Mucosa of descending colon (tissue), 3 donors: ENCODE measurements at regions not wholly inside any gene's neighbourhood (a gene's known extent, or its start where the extent isn't known, plus 50 kb on each side); places are given as distances from the start of the nearest gene placed in this dataset.

Source experiments
- ATAC-seq: fragments of 200-7000 bp; cut with Tn5 transposase; one replicate; pipeline ENCODE4 v1.9.1; 2020; ENCODE audit warnings: mild to moderate bottlenecking, moderate library complexity
- DNase-seq, 3 donors: peaks; one replicate each; pipeline ENCODE4 v3.0.0-alpha.2; 2020
- H3K36me3 ChIP-seq: fragments of 200-600 bp; one replicate; pipeline ENCODE4 v1.8.0; 2021; ENCODE audit warnings: low read depth, mild to moderate bottlenecking
- H3K4me1 ChIP-seq: fragments of 200-600 bp; one replicate; pipeline ENCODE4 v1.8.0; 2021; ENCODE audit warnings: low read depth, mild to moderate bottlenecking
- H3K4me3 ChIP-seq: fragments of 200-600 bp; one replicate; pipeline ENCODE4 v1.8.0; 2021; ENCODE audit warnings: mild to moderate bottlenecking
- H3K9me3 ChIP-seq: fragments of 200-600 bp; one replicate; pipeline ENCODE4 v1.8.0; 2021; ENCODE audit warnings: mild to moderate bottlenecking
- intact Hi-C, 2 donors: fragments of 100-400 bp; cut with DNase I in 1 of 2; cut with micrococcal nuclease in 1 of 2; formaldehyde crosslinking; loops; one replicate each; pipeline versions ENCODE4 v1.11.0 to v1.11.1; 2022; cut with DNase I, micrococcal nuclease
- TF ChIP-seq, protein P1 (sequence below): fragments of 200-600 bp; IDR thresholded peaks from one replicate; pipeline ENCODE4 v1.8.0; 2022; ENCODE audit warnings: antibody characterized with exemption, mild to moderate bottlenecking
- donor health status: DM: no; HTN: no; CAD: no; lungs with moderate emphysema.
- donor health status: DM: no; HTN: no; CAD: no.
- donor health status: DM: no; HTN: yes; CAD: no.

DNA sequence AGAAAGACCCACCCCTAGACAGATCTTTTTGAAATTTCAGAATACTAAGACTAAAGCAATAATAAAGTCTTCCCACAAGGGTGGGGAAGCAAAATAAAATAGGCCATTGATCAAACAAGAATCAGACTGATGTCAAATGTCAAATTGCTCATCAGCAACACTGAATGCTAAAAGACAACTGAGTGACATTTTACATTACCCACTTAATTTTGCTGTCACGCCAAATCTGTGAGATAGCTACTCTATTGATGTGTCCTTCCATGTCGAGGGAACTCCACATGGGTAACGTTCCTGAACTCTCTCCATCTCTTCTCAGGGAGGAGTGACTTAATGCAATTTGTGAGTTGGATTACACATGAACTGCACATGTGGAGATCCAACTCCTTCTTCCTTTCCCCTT is 271.7 kb upstream of the CAMK1G start:
- no peaks in the 10 kb centered on the region for H3K36me3 ChIP-seq
- intact Hi-C loops = no loop called here
- no peak overlapping the region for H3K4me3 ChIP-seq
- H3K9me3 ChIP-seq = no peaks in the 10 kb centered on the region
- ATAC-seq (no peak), DNase-seq (no peak)
- H3K4me1 ChIP-seq = no peaks in the 10 kb centered on the region
- TF ChIP-seq, protein P1, sequence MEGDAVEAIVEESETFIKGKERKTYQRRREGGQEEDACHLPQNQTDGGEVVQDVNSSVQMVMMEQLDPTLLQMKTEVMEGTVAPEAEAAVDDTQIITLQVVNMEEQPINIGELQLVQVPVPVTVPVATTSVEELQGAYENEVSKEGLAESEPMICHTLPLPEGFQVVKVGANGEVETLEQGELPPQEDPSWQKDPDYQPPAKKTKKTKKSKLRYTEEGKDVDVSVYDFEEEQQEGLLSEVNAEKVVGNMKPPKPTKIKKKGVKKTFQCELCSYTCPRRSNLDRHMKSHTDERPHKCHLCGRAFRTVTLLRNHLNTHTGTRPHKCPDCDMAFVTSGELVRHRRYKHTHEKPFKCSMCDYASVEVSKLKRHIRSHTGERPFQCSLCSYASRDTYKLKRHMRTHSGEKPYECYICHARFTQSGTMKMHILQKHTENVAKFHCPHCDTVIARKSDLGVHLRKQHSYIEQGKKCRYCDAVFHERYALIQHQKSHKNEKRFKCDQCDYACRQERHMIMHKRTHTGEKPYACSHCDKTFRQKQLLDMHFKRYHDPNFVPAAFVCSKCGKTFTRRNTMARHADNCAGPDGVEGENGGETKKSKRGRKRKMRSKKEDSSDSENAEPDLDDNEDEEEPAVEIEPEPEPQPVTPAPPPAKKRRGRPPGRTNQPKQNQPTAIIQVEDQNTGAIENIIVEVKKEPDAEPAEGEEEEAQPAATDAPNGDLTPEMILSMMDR = no peak

DNA sequence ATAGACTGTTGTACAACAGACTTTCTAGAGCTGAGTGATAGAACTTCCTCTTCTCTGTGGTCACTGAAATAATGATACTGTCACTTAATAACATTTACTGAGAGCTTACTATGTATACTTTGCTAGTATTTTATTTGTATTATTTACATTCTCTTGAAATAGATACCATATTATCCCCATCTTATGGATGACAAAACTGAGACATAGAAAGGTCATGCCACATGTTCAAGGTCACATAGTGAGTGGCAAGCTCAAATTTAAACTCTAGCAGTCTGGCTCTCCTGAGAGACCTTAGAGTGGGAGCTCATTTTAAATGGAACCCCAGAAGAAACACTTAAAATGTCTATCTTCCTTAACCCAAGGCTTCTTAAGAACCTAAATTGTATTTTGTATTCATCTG is 266.6 kb upstream of the CAMK1G start:
- H3K4me3 ChIP-seq = no peak overlapping the region
- DNase-seq (no peak), ATAC-seq (no peak)
- no peaks in the 10 kb centered on the region for H3K36me3 ChIP-seq
- intact Hi-C loops = no loop called here
- TF ChIP-seq, protein P1 = no peak
- H3K4me1 ChIP-seq = no peaks in the 10 kb centered on the region
- no peaks in the 10 kb centered on the region for H3K9me3 ChIP-seq

DNA sequence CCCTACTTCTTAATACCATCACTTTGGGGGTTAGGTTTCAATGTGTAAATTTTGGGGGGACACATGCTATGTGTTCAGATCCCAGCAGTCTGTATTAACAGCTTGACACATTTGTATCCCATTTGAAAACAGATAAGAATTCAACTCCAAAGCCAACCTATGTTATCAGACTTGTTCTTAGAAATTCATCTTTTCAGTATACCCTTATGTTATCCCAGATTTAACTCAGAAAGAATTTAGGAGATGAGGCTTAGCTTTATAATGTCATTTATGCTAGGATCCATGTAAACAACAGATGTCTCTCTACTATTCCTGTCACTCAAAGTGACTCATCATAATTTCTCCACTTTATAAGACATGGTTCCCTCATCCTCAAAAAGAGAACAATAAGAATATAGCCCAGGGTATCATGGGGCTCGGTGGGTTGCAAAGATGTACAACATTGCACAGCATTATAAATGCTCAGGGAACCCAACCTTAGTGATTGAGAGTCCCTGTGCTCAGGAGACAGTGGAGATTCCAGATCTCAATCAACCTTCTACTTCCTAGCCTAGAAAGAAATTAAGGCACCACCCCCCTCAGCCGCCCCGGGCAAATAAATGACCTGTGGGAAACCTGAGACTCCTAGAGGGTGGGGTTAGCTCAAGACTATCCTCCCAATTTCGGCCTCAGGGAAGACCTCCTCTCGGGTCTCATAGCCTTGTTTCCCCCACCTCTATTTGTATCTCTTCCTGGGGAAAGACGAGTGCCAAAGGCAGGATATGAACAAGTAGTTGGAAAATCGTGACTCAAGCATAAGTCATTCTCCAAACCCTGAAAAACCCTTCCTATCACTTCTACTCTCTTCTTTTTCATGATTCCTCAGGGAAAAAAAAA is 265.1 kb upstream of the CAMK1G start:
- Histone ChIP-seq H3K36me3 (no peaks in the 10 kb centered on the region), H3K4me3 (no peak overlapping the region), H3K4me1 (no peaks in the 10 kb centered on the region), H3K9me3 (no peaks in the 10 kb centered on the region)
- intact Hi-C loops = no loop called here
- DNase-seq = no peak
- TF ChIP-seq, protein P1 = no peak
- no peak for ATAC-seq

DNA sequence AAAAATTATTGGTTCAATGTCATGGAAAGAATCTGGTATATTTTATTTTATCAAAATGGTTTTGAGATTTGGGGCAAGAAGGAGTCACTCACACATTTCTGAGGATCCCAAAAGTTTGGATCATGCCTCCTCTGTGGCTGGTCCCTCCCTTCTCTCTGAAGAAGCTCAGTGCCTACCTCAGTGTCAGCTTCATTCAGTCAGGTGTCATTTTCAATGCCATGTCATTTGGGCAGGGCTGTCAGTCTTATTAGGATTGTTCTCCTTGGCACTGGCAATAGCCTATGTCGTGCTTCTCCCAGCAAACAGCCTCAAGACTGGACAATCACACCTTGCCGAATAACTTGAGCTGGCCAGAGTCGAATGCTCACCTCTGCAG is 264.5 kb upstream of the CAMK1G start:
- DNase-seq (no peak), ATAC-seq (no peak)
- Histone ChIP-seq H3K4me1 (no peaks in the 10 kb centered on the region), H3K9me3 (no peaks in the 10 kb centered on the region), H3K36me3 (no peaks in the 10 kb centered on the region), H3K4me3 (no peak overlapping the region)
- intact Hi-C loops = no loop called here
- TF ChIP-seq, protein P1 = no peak

DNA sequence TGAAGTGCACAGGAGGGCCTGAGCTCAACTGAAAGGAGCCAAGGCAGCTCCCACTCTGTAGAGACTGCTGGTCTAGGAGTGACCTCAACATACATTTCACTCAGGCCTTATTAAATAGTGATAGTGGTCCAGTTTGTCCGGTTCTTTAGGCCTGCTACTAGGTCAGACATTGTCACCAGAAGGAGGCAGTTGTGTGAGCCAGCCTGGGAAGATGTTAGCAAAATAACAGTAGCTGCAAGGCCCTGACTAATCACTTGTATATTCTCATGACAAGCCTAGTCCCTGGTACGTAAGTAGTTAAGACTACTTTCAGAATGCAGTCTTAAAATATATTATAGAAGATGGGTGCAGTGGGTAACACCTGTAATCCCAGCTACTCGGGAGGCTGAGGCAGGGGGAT is 264.0 kb upstream of the CAMK1G start:
- DNase-seq = no peak

More for the DNA sequence above, 264.0 kb upstream of the CAMK1G start:
- no peak for ATAC-seq
- TF ChIP-seq, protein P1 = no peak
- no peak overlapping the region for H3K4me3 ChIP-seq
- no peaks in the 10 kb centered on the region for H3K9me3 ChIP-seq
- H3K4me1 ChIP-seq = no peaks in the 10 kb centered on the region
- intact Hi-C loops = no loop called here
- no peaks in the 10 kb centered on the region for H3K36me3 ChIP-seq
